GM06990 (cell line): ENCODE measurements at regions not wholly inside any gene's neighbourhood (a gene's known extent, or its start where the extent isn't known, plus 50 kb on each side); places are given as distances from the start of the nearest gene placed in this dataset.
"Not testable (repeated sequence)": the region's sequence is repeated elsewhere in the genome, so short reads cannot be mapped to it uniquely, and the experiment has no call there.

Experiments used
- DNase-seq: peaks from one replicate; pipeline ENCODE4 v3.0.0-alpha.2; 2011; ENCODE audit not compliant: insufficient read length; ENCODE audit errors: extremely low read depth
- H3K27me3 ChIP-seq: replicated peaks from 2 replicates; pipeline ENCODE4 v1.6.0; 2011; ENCODE audit warnings: low read length; ENCODE audit not compliant: control insufficient read depth, insufficient read depth
- H3K36me3 ChIP-seq: 2 replicates; pipeline ENCODE4 v1.5.1; 2011; ENCODE audit warnings: low read length; ENCODE audit not compliant: control insufficient read depth, insufficient read depth
- H3K4me3 ChIP-seq: replicated peaks from 2 replicates; pipeline ENCODE4 v1.5.1; 2011; ENCODE audit warnings: low read depth, mild to moderate bottlenecking, control low read depth, low read length
- TF ChIP-seq, protein P1 (sequence below): IDR thresholded peaks from 2 replicates; pipeline ENCODE4 v1.5.1; 2011; ENCODE audit warnings: low read length, control low read depth, mild to moderate bottlenecking, inconsistent platforms; ENCODE audit not compliant: insufficient read depth, poor library complexity, severe bottlenecking

DNA sequence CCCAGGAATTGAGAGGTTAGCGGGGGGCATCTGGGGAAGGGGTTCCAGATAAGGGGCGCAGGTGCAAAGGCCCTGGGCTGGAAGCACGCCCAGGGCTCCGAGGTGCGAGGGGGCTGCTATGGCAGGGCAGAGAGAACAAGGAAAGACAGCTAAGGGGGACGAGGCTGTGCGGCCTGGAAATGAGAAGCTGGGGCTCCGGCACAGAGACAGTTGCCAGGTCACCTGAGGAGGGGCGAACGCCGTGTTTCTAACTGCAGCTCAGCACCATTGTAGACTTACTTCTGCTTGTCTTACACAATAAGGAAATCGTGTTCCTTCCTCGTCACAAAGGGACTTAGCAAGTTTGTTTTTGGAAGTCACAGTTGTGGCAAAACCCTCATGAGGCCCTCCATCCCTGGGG lies 68.9 kb upstream of the TBXT start:
- DNase-seq = no peak
- Histone ChIP-seq H3K27me3 (no peaks in the 10 kb centered on the region), H3K4me3 (no peak overlapping the region), H3K36me3 (no peaks in the 10 kb centered on the region)
- TF ChIP-seq, protein P1, sequence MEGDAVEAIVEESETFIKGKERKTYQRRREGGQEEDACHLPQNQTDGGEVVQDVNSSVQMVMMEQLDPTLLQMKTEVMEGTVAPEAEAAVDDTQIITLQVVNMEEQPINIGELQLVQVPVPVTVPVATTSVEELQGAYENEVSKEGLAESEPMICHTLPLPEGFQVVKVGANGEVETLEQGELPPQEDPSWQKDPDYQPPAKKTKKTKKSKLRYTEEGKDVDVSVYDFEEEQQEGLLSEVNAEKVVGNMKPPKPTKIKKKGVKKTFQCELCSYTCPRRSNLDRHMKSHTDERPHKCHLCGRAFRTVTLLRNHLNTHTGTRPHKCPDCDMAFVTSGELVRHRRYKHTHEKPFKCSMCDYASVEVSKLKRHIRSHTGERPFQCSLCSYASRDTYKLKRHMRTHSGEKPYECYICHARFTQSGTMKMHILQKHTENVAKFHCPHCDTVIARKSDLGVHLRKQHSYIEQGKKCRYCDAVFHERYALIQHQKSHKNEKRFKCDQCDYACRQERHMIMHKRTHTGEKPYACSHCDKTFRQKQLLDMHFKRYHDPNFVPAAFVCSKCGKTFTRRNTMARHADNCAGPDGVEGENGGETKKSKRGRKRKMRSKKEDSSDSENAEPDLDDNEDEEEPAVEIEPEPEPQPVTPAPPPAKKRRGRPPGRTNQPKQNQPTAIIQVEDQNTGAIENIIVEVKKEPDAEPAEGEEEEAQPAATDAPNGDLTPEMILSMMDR = no peak

DNA sequence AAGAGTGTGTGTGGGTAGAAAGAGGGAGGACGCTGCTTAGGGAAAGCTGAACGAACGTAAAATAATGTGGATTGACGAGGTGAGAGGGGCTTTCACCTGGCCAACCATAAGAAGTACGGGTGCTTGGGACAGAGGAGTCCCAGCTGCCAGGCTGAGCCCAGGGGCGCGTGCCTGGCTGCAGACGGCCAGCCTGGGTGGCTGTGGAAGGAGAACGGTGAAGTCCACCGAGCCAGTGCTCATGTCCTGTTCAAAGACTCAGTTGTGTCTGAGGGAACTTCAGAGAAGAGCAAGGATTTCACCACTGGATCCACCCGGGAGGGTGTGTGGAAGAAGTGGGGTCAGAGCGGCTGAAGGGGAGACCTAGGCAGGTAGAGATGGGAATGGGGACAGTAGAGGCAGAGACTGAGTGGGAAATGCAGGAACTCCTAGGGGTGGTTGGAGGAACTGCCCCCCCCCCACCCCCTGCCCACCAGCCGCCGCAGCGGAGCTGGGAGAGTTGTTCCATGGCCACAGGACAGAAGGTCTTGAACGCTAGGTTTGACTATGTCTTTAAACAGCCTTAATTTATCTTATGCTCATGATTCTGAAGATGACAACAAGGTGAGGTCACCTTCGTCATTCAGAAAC lies 68.1 kb upstream of the TBXT start:
- TF ChIP-seq, protein P1 = no peak
- H3K36me3 ChIP-seq = no peaks in the 10 kb centered on the region
- DNase-seq = no peak
- H3K4me3 ChIP-seq = no peak overlapping the region
- no peaks in the 10 kb centered on the region for H3K27me3 ChIP-seq

DNA sequence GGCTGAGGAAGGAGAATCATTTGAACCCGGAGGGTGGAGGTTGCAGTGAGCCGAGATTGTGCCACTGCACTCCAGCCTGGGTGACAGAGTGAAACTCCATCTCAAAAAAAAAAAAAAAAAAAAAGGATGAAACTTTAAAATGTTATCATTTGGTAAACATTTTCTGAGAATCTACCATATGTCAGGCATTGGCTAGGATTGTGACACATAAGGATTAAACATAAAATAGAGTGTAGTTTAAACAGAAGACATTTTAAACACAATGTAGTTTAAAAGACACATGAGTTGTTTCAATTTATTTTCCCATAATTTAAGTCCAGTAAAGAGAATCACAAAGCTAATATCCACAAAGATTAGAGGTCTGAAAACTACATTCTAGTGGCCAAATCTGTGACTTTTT lies 63.5 kb upstream of the TBXT start:
- not testable (repeated sequence) for H3K36me3 ChIP-seq, H3K4me3 ChIP-seq, DNase-seq, H3K27me3 ChIP-seq

DNA sequence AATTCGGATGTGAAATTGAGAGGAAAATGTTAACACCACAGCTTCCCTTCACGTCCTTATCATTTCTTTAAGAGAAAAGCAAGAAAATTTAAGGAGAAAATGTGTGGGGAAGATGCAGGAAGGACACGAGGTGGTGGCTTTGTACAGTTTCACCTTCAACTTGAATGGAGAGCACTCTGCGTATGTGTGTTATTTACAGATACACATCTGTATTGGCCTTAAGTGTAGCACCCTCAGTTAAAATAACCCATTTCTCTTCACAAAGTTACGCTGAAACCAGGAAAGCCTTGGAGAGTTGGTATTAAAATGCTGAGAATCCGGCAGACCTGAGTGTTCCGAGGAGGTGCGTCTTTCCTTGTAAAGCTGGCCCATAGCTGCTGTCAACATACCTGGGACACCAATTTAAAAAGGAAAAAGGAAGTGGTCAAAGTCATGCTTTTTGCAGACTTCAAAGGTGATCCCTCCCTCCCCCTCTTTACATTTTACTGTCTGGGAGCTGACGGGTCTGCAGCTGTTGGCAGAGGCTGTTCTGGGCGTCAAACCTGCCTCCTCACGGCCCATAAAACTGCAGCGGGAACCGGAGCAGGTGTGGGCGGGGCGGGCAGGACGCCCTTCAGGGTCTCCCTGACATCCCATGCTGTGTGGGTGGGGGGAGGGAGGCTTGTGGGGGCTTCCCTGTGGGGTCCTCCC lies 61.3 kb upstream of the TBXT start:
- Histone ChIP-seq H3K4me3 (no peak overlapping the region), H3K27me3 (no peaks in the 10 kb centered on the region; the same call in 1 of the 2 replicates), H3K36me3 (no peaks in the 10 kb centered on the region)
- DNase-seq = no peak
- TF ChIP-seq, protein P1 = no peak

DNA sequence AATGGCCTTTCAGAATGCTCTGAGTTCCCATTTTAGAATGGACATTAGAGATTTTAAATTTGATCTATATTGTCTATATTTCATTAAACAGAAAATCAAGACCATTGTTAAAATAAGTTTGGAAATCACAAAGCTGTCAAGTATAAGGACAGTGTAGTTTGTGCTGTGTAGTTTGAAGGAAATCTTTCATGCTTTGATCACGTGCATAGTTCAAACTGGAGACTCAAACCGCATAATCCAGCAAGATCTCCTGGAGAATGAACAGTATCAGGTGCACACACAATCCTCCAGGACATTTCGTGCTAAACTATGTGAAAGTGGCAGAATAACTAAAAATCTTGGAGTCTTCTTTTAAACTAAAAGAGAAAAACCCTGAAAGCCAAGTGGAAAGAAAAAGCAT lies 60.8 kb upstream of the TBXT start:
- TF ChIP-seq, protein P1 = no peak
- Histone ChIP-seq H3K36me3 (no peaks in the 10 kb centered on the region), H3K27me3 (no peaks in the 10 kb centered on the region; the same call in 1 of the 2 replicates), H3K4me3 (no peak overlapping the region)
- DNase-seq = no peak

DNA sequence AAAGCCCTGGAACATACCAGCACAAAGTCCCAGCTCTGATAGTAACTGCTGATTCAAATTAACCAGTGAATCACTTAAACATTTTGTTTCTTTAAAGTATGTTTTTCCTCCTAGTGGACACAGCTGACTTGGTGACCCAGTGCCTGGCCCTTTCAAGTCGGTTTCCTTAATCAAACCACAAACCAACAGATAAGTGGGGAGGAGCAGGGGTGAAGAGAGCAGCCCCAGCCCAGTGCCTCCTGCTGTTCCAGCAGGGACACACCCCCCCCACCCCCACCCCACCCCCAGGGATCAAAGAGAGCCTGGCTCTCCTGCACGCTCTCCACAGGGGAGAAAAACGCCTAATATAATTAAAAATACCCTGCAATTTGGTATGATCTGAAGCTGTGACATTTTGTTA lies 55.4 kb upstream of the TBXT start:
- Histone ChIP-seq H3K4me3 (no peak overlapping the region), H3K27me3 (no peaks in the 10 kb centered on the region), H3K36me3 (no peaks in the 10 kb centered on the region)
- DNase-seq = no peak
- TF ChIP-seq, protein P1 = no peak
